Parathyroid adenoma (tissue), 2 donors: ENCODE measurements at regions not wholly inside any gene's neighbourhood (a gene's known extent, or its start where the extent isn't known, plus 50 kb on each side); places are given as distances from the start of the nearest gene placed in this dataset.

Experiments used
- H2AFZ ChIP-seq: fragments of 300-600 bp; sonication (generic); one replicate; pipeline ENCODE4 v1.7.0; 2017; ENCODE audit warnings: antibody characterized with exemption, mild to moderate bottlenecking
- H3K27ac ChIP-seq: fragments of 300-600 bp; sonication (generic); one replicate; pipeline ENCODE4 v1.7.0; 2017
- H3K27me3 ChIP-seq: fragments of 300-600 bp; sonication (generic); one replicate; pipeline ENCODE4 v1.7.0; 2017; ENCODE audit warnings: low read length; ENCODE audit not compliant: control insufficient read depth, insufficient read depth
- H3K36me3 ChIP-seq: fragments of 300-600 bp; sonication (generic); one replicate; pipeline ENCODE4 v1.7.0; 2017; ENCODE audit warnings: low read length; ENCODE audit not compliant: control insufficient read depth, insufficient read depth
- H3K4me1 ChIP-seq: fragments of 300-600 bp; sonication (generic); one replicate; pipeline ENCODE4 v1.7.0; 2017; ENCODE audit warnings: control low read depth
- H3K4me2 ChIP-seq: fragments of 300-600 bp; sonication (generic); one replicate; pipeline ENCODE4 v1.7.0; 2017; ENCODE audit warnings: low read length
- H3K4me3 ChIP-seq: fragments of 300-600 bp; sonication (generic); one replicate; pipeline ENCODE4 v1.7.0; 2017; ENCODE audit warnings: low read depth, low read length
- H3K79me2 ChIP-seq: fragments of 300-600 bp; sonication (generic); one replicate; pipeline ENCODE4 v1.7.0; 2017; ENCODE audit warnings: control low read depth
- H3K9ac ChIP-seq: fragments of 300-600 bp; sonication (generic); one replicate; pipeline ENCODE4 v1.7.0; 2017; ENCODE audit warnings: mild to moderate bottlenecking
- H3K9me3 ChIP-seq: fragments of 300-600 bp; sonication (generic); one replicate; pipeline ENCODE4 v1.7.0; 2017; ENCODE audit warnings: low read length; ENCODE audit not compliant: control insufficient read depth
- CTCF ChIP-seq: fragments of 300-600 bp; sonication (generic); IDR thresholded peaks from one replicate; pipeline ENCODE4 v1.7.0; 2017; ENCODE audit warnings: antibody characterized with exemption, mild to moderate bottlenecking
- donor health status: primary hyperparathyroidism.

DNA sequence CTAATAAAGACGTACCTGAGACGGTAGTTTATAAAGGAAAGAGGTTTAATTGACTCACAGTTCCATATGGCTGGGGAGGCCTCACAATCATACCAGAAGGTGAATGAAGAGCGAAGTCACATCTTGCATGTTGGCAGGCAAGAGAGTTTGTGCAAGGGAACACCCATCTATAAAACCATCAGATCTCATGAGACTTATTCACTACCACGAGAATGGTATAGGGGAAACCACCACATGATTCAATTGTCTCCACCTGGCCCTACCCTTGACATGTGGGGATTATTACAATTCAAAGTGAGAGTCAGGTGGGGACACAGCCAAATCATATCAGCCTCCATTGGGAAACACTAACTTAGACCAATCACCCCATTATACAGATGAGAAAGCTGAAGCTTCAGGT, 81.4 kb downstream of the SKA1 start:
- Histone ChIP-seq H3K9me3 (no peaks in the 10 kb centered on the region), H2AFZ (no peak overlapping the region), H3K4me1 (no peaks in the 10 kb centered on the region), H3K27me3 (no peaks in the 10 kb centered on the region), H3K4me3 (no peak overlapping the region), H3K27ac (no peak overlapping the region), H3K4me2 (no peak overlapping the region), H3K36me3 (no peaks in the 10 kb centered on the region), H3K9ac (no peak overlapping the region), H3K79me2 (no peaks in the 10 kb centered on the region)
- no peak for TF ChIP-seq CTCF

DNA sequence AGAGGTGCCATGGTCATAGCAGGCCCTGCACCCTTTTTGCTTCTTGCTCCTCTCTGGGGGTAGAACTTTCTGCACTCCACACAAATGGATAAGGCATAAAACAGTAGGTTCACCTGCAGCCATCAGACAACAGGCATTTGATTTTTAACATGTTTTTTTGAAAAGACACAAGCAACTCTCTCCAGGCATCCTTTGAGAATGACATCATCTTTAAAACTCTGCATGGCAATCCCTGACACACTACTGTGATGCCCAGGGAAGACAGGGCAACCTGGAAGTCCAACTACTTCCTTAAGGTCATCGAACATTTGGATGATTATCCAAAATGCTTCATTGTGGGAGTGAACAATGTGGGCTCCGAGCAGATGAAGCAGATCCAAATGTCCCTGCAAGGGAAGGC, 82.8 kb downstream of the SKA1 start:
- Histone ChIP-seq H3K4me1 (no peaks in the 10 kb centered on the region), H3K79me2 (no peaks in the 10 kb centered on the region), H3K9ac (no peak overlapping the region), H3K4me3 (no peak overlapping the region), H3K36me3 (no peaks in the 10 kb centered on the region), H2AFZ (no peak overlapping the region), H3K27ac (no peak overlapping the region), H3K27me3 (no peaks in the 10 kb centered on the region), H3K9me3 (no peaks in the 10 kb centered on the region), H3K4me2 (no peak overlapping the region)
- TF ChIP-seq CTCF: no peak

DNA sequence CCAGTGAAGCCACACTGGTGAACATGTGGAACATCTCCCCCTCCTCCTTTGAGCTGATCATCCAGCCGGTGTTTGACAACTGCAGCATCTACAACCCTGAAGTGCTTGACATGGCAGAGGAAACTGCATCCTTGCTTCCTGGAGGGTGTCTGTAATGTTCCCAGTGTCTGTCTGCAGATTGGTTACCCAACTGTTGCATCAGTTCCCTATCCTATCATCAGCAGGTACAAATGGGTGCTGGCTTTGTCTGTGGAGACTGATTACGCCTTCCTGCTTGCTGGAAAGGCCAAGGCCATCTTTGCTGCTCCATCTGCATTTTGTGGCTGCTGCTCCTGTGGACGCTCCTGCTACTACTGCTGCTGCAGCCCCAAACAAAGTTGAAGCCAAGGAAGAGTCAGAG, 83.5 kb downstream of the SKA1 start:
- H3K27me3 ChIP-seq: no peaks in the 10 kb centered on the region
- H3K4me1 ChIP-seq: no peaks in the 10 kb centered on the region
- H2AFZ ChIP-seq: no peak overlapping the region
- no peak overlapping the region for H3K4me3 ChIP-seq
- no peaks in the 10 kb centered on the region for H3K79me2 ChIP-seq
- H3K4me2 ChIP-seq: no peak overlapping the region
- H3K9ac ChIP-seq: no peak overlapping the region
- no peaks in the 10 kb centered on the region for H3K9me3 ChIP-seq
- H3K27ac ChIP-seq: no peak overlapping the region
- no peaks in the 10 kb centered on the region for H3K36me3 ChIP-seq
- TF ChIP-seq CTCF: no peak

DNA sequence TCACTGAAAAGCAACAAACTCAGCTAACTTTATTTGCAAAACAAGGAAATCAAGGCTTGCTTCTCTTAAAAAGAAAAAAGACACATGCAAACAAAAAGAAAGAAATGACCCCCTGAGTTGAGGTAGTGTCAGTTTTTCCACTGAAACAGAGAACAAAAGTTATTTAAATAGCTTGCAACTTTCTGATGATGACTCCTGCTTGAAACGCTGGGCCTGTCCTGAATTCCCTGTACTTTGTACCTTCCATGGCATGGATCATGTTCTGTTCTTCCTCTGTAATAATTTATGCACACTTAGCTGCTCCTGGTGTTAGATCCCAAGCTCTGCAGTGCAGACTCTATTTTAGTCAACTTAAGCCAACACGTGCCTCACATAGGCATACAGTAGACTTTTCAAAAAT, 84.0 kb downstream of the SKA1 start:
- no peak for TF ChIP-seq CTCF
- H3K4me1 ChIP-seq: no peaks in the 10 kb centered on the region

GRCh38 chr18:50460062-50460461, 85.2 kb downstream of the SKA1 start:
- H3K9ac ChIP-seq: no peak overlapping the region
- no peak for TF ChIP-seq CTCF
- H3K79me2 ChIP-seq: no peaks in the 10 kb centered on the region
- H2AFZ ChIP-seq: no peak overlapping the region
- no peak overlapping the region for H3K4me2 ChIP-seq
- H3K27ac ChIP-seq: no peak overlapping the region
- no peaks in the 10 kb centered on the region for H3K4me1 ChIP-seq
- no peak overlapping the region for H3K4me3 ChIP-seq
- H3K36me3 ChIP-seq: no peaks in the 10 kb centered on the region
- H3K27me3 ChIP-seq: no peaks in the 10 kb centered on the region
- H3K9me3 ChIP-seq: no peaks in the 10 kb centered on the region

More for the DNA sequence above, 84.0 kb downstream of the SKA1 start:
- H3K27me3 ChIP-seq: no peaks in the 10 kb centered on the region
- H3K9ac ChIP-seq: no peak overlapping the region
- no peaks in the 10 kb centered on the region for H3K36me3 ChIP-seq
- no peak overlapping the region for H3K27ac ChIP-seq
- H3K9me3 ChIP-seq: no peaks in the 10 kb centered on the region
- H3K4me2 ChIP-seq: no peak overlapping the region
- H3K79me2 ChIP-seq: no peaks in the 10 kb centered on the region
- no peak overlapping the region for H2AFZ ChIP-seq
- no peak overlapping the region for H3K4me3 ChIP-seq
